ENCODE measurements at regions not wholly inside any gene's neighbourhood (a gene's known extent, or its start where the extent isn't known, plus 50 kb on each side); places are given as distances from the start of the nearest gene placed in this dataset.

DNA sequence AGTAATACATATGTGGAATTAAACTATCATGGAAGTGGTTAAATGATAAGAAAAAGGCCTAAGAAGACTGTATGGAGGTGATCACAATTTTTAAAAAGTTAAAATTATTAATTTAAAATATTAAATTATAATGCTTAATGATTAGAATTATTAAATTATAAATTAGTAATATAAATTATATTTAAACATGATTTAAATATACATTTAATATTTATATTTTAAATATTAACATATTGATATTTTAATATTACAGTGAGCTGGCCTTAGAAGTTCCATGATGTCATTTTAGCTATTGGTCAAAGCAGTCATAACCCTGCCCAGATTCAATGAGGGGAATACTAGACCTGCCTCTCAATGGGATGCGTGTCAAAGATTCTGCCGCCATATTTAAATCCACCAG lies 281.2 kb downstream of the PRDM2 start:
- Histone ChIP-seq H3K36me3 (no peaks in the 10 kb centered on the region), H3K27ac (replicated peaks) (no peak overlapping the region), H3K4me3 (no peak overlapping the region), H3K27me3 (ENCODE audit: low read depth) (no peaks in the 10 kb centered on the region), H3K9me3 (replicated peaks) (no peaks in the 10 kb centered on the region), H3K4me1 (no peaks in the 10 kb centered on the region)
- intact Hi-C loops (cut with micrococcal nuclease), result no loop called here
- TF ChIP-seq CTCF (IDR thresholded peaks at IDR 0.05; ENCODE audit: borderline replicate concordance), result no peak
- no peak for DNase-seq

DNA sequence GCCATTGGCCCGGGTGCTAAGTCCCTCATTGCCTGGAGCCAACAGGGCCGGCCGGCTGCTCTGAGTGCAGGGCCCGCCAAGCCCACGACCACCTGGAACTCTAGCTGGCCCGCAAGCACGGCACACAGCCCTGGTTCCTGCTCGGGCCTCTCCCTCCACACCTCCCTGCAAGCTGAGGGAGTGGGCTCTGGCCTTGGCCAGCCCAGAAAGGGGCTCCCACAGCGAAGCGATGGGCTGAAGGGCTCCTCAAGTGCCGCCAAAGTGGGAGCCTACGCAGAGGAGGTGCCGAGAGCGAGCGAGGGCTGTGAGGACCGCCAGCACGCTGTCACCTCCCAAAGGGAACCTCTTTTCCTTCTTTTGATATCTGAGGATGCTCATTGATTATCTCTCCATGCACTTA lies 283.4 kb downstream of the PRDM2 start:
- intact Hi-C loops (cut with micrococcal nuclease), result no loop called here
- Histone ChIP-seq H3K9me3 (replicated peaks) (peaks cover 9% of the 10 kb centered on the region), H3K36me3 (no peaks in the 10 kb centered on the region), H3K4me3 (no peak overlapping the region), H3K4me1 (no peaks in the 10 kb centered on the region), H3K27ac (replicated peaks) (no peak overlapping the region), H3K27me3 (ENCODE audit: low read depth) (no peaks in the 10 kb centered on the region)
- TF ChIP-seq CTCF (IDR thresholded peaks at IDR 0.05; ENCODE audit: borderline replicate concordance), result no peak
- DNase-seq, result no peak

- TF ChIP-seq CTCF (IDR thresholded peaks at IDR 0.05; ENCODE audit: borderline replicate concordance), result no peak
- Histone ChIP-seq H3K9me3 (replicated peaks) (peaks cover 9% of the 10 kb centered on the region), H3K27ac (replicated peaks) (no peak overlapping the region), H3K36me3 (no peaks in the 10 kb centered on the region), H3K27me3 (ENCODE audit: low read depth) (peaks cover 32% of the 10 kb centered on the region), H3K4me1 (no peaks in the 10 kb centered on the region), H3K4me3 (no peak overlapping the region)
- no peak for DNase-seq
- intact Hi-C loops (cut with micrococcal nuclease), result no loop called here
These were observed 291.0 kb downstream of the PRDM2 start for GRCh38 chr1:13990939-13991338.

DNA sequence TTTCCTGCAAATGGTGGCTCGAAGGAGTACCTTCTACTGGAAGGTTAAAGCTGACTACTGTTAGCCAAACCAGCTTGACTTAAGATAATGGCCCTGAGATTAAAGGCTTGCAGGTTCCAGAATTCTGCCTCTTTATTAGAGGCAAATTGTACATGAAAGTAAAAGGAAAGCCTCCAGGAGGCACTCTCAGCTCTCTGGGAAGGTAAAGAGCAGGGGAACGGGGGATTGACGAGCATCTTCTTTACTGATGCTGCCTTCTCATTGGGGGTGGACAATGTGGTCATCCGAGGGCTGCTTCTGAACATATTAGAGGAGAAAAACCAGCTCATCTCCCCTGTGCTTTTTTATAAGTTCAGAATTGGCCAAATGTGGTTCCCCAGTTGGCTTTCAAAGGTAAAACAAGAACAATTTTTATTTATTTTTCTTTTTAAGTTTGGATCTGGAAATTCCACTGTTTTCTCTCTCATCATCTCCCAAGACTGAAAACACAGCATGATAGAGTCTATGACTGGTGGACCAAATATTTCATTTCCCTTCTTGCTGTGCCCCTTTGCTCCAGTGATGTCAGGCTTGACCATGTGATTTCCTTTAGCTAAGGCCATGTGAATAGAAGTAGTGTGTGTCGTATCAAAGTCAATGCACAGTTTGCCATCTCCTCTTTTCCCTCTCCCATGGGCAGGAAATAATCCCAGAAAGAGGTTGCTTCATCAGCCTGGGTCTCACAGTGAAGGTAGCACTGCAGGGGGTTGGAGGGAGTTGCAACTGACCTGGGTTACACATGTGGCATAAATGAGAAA lies 292.7 kb downstream of the PRDM2 start:
- no peaks in the 10 kb centered on the region for H3K36me3 ChIP-seq
- H3K27ac ChIP-seq (replicated peaks), result no peak overlapping the region
- no peak for DNase-seq
- H3K9me3 ChIP-seq (replicated peaks), result peaks cover 12% of the 10 kb centered on the region
- H3K4me1 ChIP-seq, result no peaks in the 10 kb centered on the region
- TF ChIP-seq CTCF (IDR thresholded peaks at IDR 0.05; ENCODE audit: borderline replicate concordance), result no peak
- intact Hi-C loops (cut with micrococcal nuclease), result no loop called here
- H3K27me3 ChIP-seq (ENCODE audit: low read depth), result peaks cover 39% of the 10 kb centered on the region
- no peak overlapping the region for H3K4me3 ChIP-seq

DNA sequence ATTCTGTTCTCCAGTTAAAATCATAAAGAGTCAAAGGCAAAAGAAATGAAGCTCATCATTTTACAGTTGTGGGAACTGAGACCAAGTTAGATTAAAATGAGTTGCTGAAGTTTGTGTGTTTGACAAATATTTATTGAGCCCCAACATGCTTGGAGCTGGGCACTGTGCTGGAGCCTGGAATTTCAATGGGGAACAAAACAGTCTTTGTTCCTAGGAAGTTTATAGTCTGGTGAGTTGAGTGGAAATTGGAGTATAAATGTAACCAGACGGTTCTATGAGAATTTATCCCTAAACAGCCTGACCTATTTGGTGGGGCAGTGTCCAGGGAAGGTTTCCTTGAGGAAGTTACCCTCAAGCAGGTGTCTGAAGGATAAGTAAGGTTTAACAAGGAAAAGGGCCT lies 294.4 kb downstream of the PRDM2 start:
- H3K27me3 ChIP-seq (ENCODE audit: low read depth), result peaks cover 39% of the 10 kb centered on the region
- no peaks in the 10 kb centered on the region for H3K4me1 ChIP-seq
- DNase-seq, result no peak
- no peak for TF ChIP-seq CTCF (IDR thresholded peaks at IDR 0.05; ENCODE audit: borderline replicate concordance)
- H3K36me3 ChIP-seq, result no peaks in the 10 kb centered on the region
- H3K9me3 ChIP-seq (replicated peaks), result peaks cover 26% of the 10 kb centered on the region
- H3K27ac ChIP-seq (replicated peaks), result no peak overlapping the region
- H3K4me3 ChIP-seq, result no peak overlapping the region
- intact Hi-C loops (cut with micrococcal nuclease), result no loop called here

All from left ventricle myocardium inferior (tissue), 1 donor.